ENCODE measurements at regions not wholly inside any gene's neighbourhood (a gene's known extent, or its start where the extent isn't known, plus 50 kb on each side); places are given as distances from the start of the nearest gene placed in this dataset.

DNA sequence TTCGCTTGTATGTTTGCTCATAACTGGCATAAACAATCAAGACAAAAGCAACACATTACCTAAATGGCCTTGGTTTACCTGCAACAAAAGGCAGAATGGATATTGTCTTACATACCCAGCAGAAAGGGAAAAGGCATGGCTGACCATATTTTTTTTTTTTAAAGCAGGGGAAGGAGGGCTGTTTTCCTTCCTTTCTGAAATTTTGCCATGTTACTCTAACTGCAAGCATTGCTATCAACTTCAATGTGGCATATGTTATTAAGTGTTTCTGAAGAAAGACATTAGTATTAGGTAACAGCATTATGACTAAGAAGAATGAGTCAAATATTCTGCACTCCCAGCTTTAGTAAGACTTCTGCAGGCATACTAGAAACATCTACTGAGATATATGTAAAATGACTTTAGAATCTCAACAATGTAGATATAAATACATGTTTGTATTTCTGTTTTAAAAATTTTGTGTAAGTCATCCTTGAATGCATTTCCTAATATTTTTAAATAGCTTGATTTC lies 512.6 kb upstream of the FAM241A start:
- TF ChIP-seq, protein P1, sequence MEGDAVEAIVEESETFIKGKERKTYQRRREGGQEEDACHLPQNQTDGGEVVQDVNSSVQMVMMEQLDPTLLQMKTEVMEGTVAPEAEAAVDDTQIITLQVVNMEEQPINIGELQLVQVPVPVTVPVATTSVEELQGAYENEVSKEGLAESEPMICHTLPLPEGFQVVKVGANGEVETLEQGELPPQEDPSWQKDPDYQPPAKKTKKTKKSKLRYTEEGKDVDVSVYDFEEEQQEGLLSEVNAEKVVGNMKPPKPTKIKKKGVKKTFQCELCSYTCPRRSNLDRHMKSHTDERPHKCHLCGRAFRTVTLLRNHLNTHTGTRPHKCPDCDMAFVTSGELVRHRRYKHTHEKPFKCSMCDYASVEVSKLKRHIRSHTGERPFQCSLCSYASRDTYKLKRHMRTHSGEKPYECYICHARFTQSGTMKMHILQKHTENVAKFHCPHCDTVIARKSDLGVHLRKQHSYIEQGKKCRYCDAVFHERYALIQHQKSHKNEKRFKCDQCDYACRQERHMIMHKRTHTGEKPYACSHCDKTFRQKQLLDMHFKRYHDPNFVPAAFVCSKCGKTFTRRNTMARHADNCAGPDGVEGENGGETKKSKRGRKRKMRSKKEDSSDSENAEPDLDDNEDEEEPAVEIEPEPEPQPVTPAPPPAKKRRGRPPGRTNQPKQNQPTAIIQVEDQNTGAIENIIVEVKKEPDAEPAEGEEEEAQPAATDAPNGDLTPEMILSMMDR (IDR thresholded peaks at IDR 0.05), result no peak
- TF ChIP-seq POLR2A (IDR thresholded peaks at IDR 0.05), result no peak
- no peak for TF ChIP-seq EP300 (IDR thresholded peaks at IDR 0.05)
